Stomach (tissue), 4 donors: ENCODE measurements at regions not wholly inside any gene's neighbourhood (a gene's known extent, or its start where the extent isn't known, plus 50 kb on each side); places are given as distances from the start of the nearest gene placed in this dataset.

ENCODE experiments used
- CTCF ChIP-seq, 7 experiments: fragments of 450-650 bp in 4 of 7; fragments of 200-600 bp in 3 of 7; sonication (generic) in 3 of 7; IDR thresholded peaks; one replicate each; pipeline ENCODE4 v1.5.1; 2016 to 2019; ENCODE audit warnings: antibody characterized with exemption in 7 of 7, control low read depth in 2 of 7, mild to moderate bottlenecking in 1 of 7
- EP300 ChIP-seq: sonication (generic); formaldehyde crosslinking; IDR thresholded peaks from one replicate; pipeline ENCODE4 v1.6.1; 2017; ENCODE audit warnings: antibody characterized with exemption
- POLR2A ChIP-seq, 4 donors: fragments of 450-650 bp; IDR thresholded peaks; one replicate each; pipeline ENCODE4 v1.6.1; 2016; ENCODE audit warnings: antibody characterized with exemption in 4 of 4, control low read depth in 2 of 4, mild to moderate bottlenecking in 1 of 4, moderate library complexity in 1 of 4

GRCh38 chrX:142296421-142296820 is 91.3 kb upstream of the MAGEC2 start:
- no peak for TF ChIP-seq POLR2A (IDR thresholded peaks at IDR 0.05)
- TF ChIP-seq CTCF (IDR thresholded peaks at IDR 0.05) = no peak
- no peak for TF ChIP-seq EP300
